ENCODE measurements at regions not wholly inside any gene's neighbourhood (a gene's known extent, or its start where the extent isn't known, plus 50 kb on each side); places are given as distances from the start of the nearest gene placed in this dataset.
"Not testable (repeated sequence)": the region's sequence is repeated elsewhere in the genome, so short reads cannot be mapped to it uniquely, and the experiment has no call there.

DNA sequence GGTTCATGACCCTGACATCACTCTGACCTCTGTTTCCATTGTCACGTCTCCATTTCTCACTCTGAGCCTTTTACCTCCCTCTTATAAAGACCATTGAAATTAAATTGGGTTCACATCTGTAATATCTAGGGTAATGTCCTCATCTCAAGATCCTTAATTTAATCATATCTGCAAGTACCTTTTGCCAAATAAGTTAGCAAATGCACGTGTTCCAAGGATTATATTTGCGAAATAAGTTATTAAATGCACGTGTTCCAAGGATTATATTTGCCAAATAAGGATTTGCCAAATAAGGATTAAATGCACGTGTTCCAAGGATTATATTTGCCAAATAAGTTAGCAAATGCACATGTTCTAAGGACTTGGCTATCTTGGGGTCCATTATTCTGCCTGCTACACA, 938.0 kb downstream of the NLGN4X start:
- H3K36me3 ChIP-seq (ENCODE audit: control insufficient read depth, insufficient read depth, low read length): no peaks in the 10 kb centered on the region
- H3K4me3 ChIP-seq (ENCODE audit: low read depth, low read length): no peak overlapping the region
- H3K4me1 ChIP-seq (ENCODE audit: control insufficient read depth, insufficient read depth, low read length): no peaks in the 10 kb centered on the region
- no peak overlapping the region for H3K9ac ChIP-seq (ENCODE audit: low read depth, low read length)
- no peaks in the 10 kb centered on the region for H3K9me3 ChIP-seq (ENCODE audit: control insufficient read depth, insufficient read depth, low read length)
- no peaks in the 10 kb centered on the region for H3K27me3 ChIP-seq (ENCODE audit: control insufficient read depth, insufficient read depth, low read length)

DNA sequence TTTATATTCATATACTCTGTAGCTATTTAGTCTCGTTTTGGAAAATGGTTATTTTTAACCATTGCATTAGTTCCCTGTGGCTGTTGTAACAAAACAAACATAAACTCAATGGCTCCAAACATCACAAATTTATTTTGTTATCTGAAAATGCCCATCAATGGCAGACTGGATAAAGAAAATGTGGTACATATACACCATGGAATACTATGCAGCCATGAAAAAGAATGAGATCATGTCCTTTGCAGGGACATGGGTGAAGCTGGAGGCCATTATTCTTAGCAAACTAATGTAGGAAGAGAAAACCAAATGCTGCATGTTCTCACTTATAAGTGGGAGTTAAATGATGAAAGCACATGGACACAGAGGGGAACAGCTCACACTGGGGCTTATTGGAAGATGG, 938.7 kb downstream of the NLGN4X start:
- H3K9me3 ChIP-seq (ENCODE audit: control insufficient read depth, insufficient read depth, low read length); H3K4me1 ChIP-seq (ENCODE audit: control insufficient read depth, insufficient read depth, low read length); H3K27me3 ChIP-seq (ENCODE audit: control insufficient read depth, insufficient read depth, low read length); H3K36me3 ChIP-seq (ENCODE audit: control insufficient read depth, insufficient read depth, low read length); H3K9ac ChIP-seq (ENCODE audit: low read depth, low read length); H3K4me3 ChIP-seq (ENCODE audit: low read depth, low read length): not testable (repeated sequence)

DNA sequence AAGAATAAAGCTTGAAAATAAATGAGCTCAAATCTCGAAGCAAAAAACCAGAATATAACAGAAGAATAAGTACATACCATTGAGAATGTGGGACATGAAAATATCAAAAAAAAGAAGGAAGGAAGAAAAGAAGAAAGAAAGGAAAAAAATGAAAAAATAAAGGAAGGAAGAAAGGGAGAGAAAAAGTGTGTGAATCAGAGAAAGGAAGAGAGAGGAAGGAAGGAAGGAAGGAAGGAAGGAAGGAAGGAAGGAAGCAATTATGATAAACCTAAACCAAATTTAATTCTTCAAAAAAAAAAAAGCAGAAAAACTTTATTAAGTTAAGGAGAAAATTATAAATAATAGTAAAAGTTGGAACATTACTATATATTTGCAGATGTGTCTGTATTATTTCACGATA, 949.8 kb downstream of the NLGN4X start:
- Histone ChIP-seq H3K27me3 (ENCODE audit: control insufficient read depth, insufficient read depth, low read length) (no peaks in the 10 kb centered on the region), H3K9ac (ENCODE audit: low read depth, low read length) (no peak overlapping the region), H3K4me3 (ENCODE audit: low read depth, low read length) (no peak overlapping the region), H3K36me3 (ENCODE audit: control insufficient read depth, insufficient read depth, low read length) (no peaks in the 10 kb centered on the region), H3K4me1 (ENCODE audit: control insufficient read depth, insufficient read depth, low read length) (no peaks in the 10 kb centered on the region), H3K9me3 (ENCODE audit: control insufficient read depth, insufficient read depth, low read length) (no peaks in the 10 kb centered on the region)

- no peaks in the 10 kb centered on the region for H3K36me3 ChIP-seq (ENCODE audit: control insufficient read depth, insufficient read depth, low read length)
- H3K4me1 ChIP-seq (ENCODE audit: control insufficient read depth, insufficient read depth, low read length): no peaks in the 10 kb centered on the region
- H3K4me3 ChIP-seq (ENCODE audit: low read depth, low read length): no peak overlapping the region
- H3K9me3 ChIP-seq (ENCODE audit: control insufficient read depth, insufficient read depth, low read length): no peaks in the 10 kb centered on the region
- H3K9ac ChIP-seq (ENCODE audit: low read depth, low read length): no peak overlapping the region
- H3K27me3 ChIP-seq (ENCODE audit: control insufficient read depth, insufficient read depth, low read length): no peaks in the 10 kb centered on the region
These were observed 963.3 kb downstream of the NLGN4X start for GRCh38 chrX:5265324-5265850.

DNA sequence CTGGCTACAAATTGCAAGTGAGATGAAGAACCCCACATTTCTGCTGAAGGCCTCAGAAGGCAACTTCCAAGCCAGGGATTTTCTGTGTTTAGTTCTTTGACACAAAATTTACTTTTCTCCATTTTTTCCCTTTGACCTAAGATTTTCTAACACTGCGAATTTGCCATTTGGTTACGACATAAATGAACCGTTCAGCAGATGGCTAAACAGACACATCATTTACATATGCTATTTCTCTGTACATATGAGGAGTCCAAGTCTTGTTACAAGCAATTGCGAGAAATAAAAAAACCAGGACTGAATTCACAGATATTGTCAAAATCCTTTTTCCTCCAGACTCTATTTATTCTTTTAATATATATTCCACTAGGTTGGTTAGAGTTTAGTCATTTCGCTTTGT, 978.6 kb downstream of the NLGN4X start:
- Histone ChIP-seq H3K4me3 (ENCODE audit: low read depth, low read length) (no peak overlapping the region), H3K4me1 (ENCODE audit: control insufficient read depth, insufficient read depth, low read length) (no peaks in the 10 kb centered on the region), H3K36me3 (ENCODE audit: control insufficient read depth, insufficient read depth, low read length) (no peaks in the 10 kb centered on the region), H3K27me3 (ENCODE audit: control insufficient read depth, insufficient read depth, low read length) (no peaks in the 10 kb centered on the region), H3K9me3 (ENCODE audit: control insufficient read depth, insufficient read depth, low read length) (no peaks in the 10 kb centered on the region), H3K9ac (ENCODE audit: low read depth, low read length) (no peak overlapping the region)

DNA sequence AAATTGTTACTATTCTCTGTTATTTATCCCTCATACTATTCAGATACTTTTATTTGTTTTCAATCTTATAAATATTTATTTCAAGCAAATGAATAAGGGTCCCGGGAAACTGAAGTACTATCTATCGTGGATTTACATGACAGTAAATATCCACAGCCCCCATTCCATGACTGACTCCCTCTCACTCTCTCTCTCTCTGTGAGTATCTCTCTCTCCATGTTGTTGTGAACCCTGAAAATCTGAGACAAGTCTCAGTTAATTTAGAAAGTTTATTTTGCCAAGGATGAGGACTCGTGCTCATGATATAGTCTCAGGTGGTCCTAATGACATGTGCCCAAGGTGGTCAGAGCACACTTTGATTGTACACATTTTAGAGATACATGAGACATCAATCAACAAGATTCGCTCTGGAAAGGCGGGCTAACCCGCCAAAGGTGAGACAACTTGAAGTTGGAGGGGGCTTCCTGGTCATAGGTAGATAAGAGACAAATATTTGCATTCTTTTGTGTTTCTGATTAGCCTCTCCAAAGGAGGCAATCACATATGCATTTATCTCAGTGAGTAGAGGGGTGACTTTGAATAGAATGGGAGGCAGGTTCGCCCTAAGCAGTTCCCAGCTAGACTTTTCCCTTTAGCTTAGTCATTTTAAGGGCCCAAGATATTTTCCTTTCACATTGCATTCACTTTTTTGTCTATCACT, 986.4 kb downstream of the NLGN4X start:
- H3K4me3 ChIP-seq (ENCODE audit: low read depth, low read length): no peak overlapping the region
- H3K4me1 ChIP-seq (ENCODE audit: control insufficient read depth, insufficient read depth, low read length): peaks cover 19% of the 10 kb centered on the region
- H3K9me3 ChIP-seq (ENCODE audit: control insufficient read depth, insufficient read depth, low read length): peaks cover 3% of the 10 kb centered on the region
- H3K9ac ChIP-seq (ENCODE audit: low read depth, low read length): no peak overlapping the region
- no peaks in the 10 kb centered on the region for H3K36me3 ChIP-seq (ENCODE audit: control insufficient read depth, insufficient read depth, low read length)
- no peaks in the 10 kb centered on the region for H3K27me3 ChIP-seq (ENCODE audit: control insufficient read depth, insufficient read depth, low read length)

GRCh38 chrX:5236749-5237148, 991.9 kb downstream of the NLGN4X start:
- no peaks in the 10 kb centered on the region for H3K27me3 ChIP-seq (ENCODE audit: control insufficient read depth, insufficient read depth, low read length)
- peaks cover 10% of the 10 kb centered on the region for H3K4me1 ChIP-seq (ENCODE audit: control insufficient read depth, insufficient read depth, low read length)
- H3K9me3 ChIP-seq (ENCODE audit: control insufficient read depth, insufficient read depth, low read length): peaks cover 3% of the 10 kb centered on the region
- no peak overlapping the region for H3K9ac ChIP-seq (ENCODE audit: low read depth, low read length)
- no peak overlapping the region for H3K4me3 ChIP-seq (ENCODE audit: low read depth, low read length)
- no peaks in the 10 kb centered on the region for H3K36me3 ChIP-seq (ENCODE audit: control insufficient read depth, insufficient read depth, low read length)

GRCh38 chrX:5236096-5236495, 992.6 kb downstream of the NLGN4X start:
- Histone ChIP-seq H3K36me3 (ENCODE audit: control insufficient read depth, insufficient read depth, low read length) (no peaks in the 10 kb centered on the region), H3K4me1 (ENCODE audit: control insufficient read depth, insufficient read depth, low read length) (peaks cover 4% of the 10 kb centered on the region), H3K9me3 (ENCODE audit: control insufficient read depth, insufficient read depth, low read length) (peaks cover 3% of the 10 kb centered on the region), H3K4me3 (ENCODE audit: low read depth, low read length) (no peak overlapping the region), H3K27me3 (ENCODE audit: control insufficient read depth, insufficient read depth, low read length) (no peaks in the 10 kb centered on the region), H3K9ac (ENCODE audit: low read depth, low read length) (no peak overlapping the region)

DNA sequence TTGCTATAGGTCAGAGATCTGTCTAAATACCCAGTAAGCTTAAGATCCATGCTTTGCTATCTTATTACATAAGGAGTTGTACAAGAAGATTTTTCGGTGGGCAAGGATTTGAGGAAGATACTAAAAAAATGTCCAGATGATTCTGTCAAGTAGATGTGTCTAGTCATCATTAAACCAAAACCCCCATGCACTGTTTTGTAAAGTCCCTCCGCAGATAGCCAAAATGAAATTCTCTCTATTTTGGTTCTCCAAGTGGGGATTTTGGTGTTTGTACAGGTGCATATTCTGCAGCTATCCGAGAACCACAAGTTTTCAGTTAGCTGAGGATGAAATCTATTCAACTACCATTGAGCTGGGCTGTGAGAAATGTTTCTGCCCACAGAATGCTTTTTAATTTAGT, 994.8 kb downstream of the NLGN4X start:
- Histone ChIP-seq H3K27me3 (ENCODE audit: control insufficient read depth, insufficient read depth, low read length) (no peaks in the 10 kb centered on the region), H3K9me3 (ENCODE audit: control insufficient read depth, insufficient read depth, low read length) (no peaks in the 10 kb centered on the region), H3K4me3 (ENCODE audit: low read depth, low read length) (no peak overlapping the region), H3K36me3 (ENCODE audit: control insufficient read depth, insufficient read depth, low read length) (no peaks in the 10 kb centered on the region), H3K4me1 (ENCODE audit: control insufficient read depth, insufficient read depth, low read length) (no peaks in the 10 kb centered on the region), H3K9ac (ENCODE audit: low read depth, low read length) (no peak overlapping the region)

DNA sequence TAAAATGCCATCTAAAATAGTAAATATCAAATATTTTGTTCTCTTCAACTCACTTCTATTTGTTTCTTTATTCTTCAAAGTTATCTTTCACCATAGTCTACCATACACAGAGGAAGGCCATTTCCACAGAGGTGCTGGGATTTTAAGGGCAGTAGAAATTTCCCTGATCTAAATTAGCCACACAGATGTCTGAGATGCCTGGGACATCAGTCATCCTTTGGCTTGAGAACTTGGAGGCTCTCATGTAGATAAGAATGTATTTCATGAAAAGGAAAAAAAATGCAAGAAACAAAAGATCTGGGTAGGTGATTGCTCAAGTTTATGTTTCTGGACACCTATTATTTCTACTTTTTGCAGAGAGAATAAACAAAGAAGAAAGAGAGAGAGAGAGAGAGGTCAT, 1008.2 kb downstream of the NLGN4X start:
- Histone ChIP-seq H3K9me3 (ENCODE audit: control insufficient read depth, insufficient read depth, low read length) (no peaks in the 10 kb centered on the region), H3K27me3 (ENCODE audit: control insufficient read depth, insufficient read depth, low read length) (no peaks in the 10 kb centered on the region), H3K36me3 (ENCODE audit: control insufficient read depth, insufficient read depth, low read length) (no peaks in the 10 kb centered on the region), H3K4me1 (ENCODE audit: control insufficient read depth, insufficient read depth, low read length) (no peaks in the 10 kb centered on the region), H3K4me3 (ENCODE audit: low read depth, low read length) (no peak overlapping the region), H3K9ac (ENCODE audit: low read depth, low read length) (no peak overlapping the region)

DNA sequence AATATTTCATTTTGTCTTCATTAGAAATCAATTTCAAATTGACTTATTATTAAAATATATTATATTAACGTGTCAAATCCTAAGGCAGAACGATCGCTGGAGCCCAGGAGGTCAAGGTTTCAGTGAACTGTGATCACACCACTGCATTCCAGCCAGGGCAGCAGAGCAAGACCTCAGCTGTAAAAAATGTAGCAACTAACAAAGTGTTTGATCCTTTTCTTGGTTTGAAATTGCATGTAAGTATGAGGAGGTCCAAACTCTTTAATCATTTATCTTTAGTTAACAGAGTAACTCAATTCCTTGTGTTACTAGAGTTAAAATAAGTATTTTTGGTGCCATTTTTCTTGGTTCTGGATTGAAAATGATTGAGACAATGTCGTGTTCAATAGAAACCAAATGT, 1033.9 kb downstream of the NLGN4X start:
- Histone ChIP-seq H3K4me1 (ENCODE audit: control insufficient read depth, insufficient read depth, low read length) (no peaks in the 10 kb centered on the region), H3K9me3 (ENCODE audit: control insufficient read depth, insufficient read depth, low read length) (no peaks in the 10 kb centered on the region), H3K9ac (ENCODE audit: low read depth, low read length) (no peak overlapping the region), H3K4me3 (ENCODE audit: low read depth, low read length) (no peak overlapping the region), H3K27me3 (ENCODE audit: control insufficient read depth, insufficient read depth, low read length) (no peaks in the 10 kb centered on the region), H3K36me3 (ENCODE audit: control insufficient read depth, insufficient read depth, low read length) (no peaks in the 10 kb centered on the region)

- Histone ChIP-seq H3K27me3 (ENCODE audit: control insufficient read depth, insufficient read depth, low read length) (no peaks in the 10 kb centered on the region), H3K9me3 (ENCODE audit: control insufficient read depth, insufficient read depth, low read length) (no peaks in the 10 kb centered on the region), H3K9ac (ENCODE audit: low read depth, low read length) (no peak overlapping the region), H3K4me3 (ENCODE audit: low read depth, low read length) (no peak overlapping the region), H3K4me1 (ENCODE audit: control insufficient read depth, insufficient read depth, low read length) (no peaks in the 10 kb centered on the region), H3K36me3 (ENCODE audit: control insufficient read depth, insufficient read depth, low read length) (no peaks in the 10 kb centered on the region)
These were observed 1048.4 kb downstream of the NLGN4X start for GRCh38 chrX:5180135-5180741.
